ENCODE measurements at regions not wholly inside any gene's neighbourhood (a gene's known extent, or its start where the extent isn't known, plus 50 kb on each side); places are given as distances from the start of the nearest gene placed in this dataset.
"Not testable (repeated sequence)": the region's sequence is repeated elsewhere in the genome, so short reads cannot be mapped to it uniquely, and the experiment has no call there.

DNA sequence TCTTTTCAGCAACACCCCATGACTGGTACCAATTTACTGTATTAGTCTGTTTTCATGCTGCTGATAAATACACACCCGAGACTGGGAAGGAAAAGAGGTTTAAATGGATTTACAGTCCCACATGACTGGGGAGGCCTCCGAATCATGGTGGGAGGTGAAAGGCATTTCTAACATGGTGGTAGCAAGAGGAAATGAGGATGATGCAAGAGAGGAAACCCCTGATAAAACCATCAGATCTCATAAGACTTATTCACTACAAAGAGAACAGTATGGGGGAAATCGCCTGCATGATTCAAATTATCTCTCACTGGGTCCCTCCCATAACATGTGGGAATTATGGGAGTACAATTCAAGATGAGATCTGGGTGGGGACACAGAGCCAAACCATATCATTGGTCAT is 393.6 kb downstream of the PTPRC start:
- not testable (repeated sequence) for H3K27ac ChIP-seq (ENCODE audit: low read length); DNase-seq (ENCODE audit: low read depth, low spot score); H3K4me3 ChIP-seq (ENCODE audit: low read length); H3K4me1 ChIP-seq (ENCODE audit: control insufficient read depth, insufficient read depth, low read length); H3K36me3 ChIP-seq (ENCODE audit: control insufficient read depth, insufficient read depth, low read length); H3K9me3 ChIP-seq (ENCODE audit: control insufficient read depth, insufficient read depth, low read length); H3K27me3 ChIP-seq (ENCODE audit: control insufficient read depth, insufficient read depth, low read length)
- WGBS (ENCODE audit: insufficient coverage, insufficient read length), result no CpG with 5 or more reads among the region's 3 CpGs

DNA sequence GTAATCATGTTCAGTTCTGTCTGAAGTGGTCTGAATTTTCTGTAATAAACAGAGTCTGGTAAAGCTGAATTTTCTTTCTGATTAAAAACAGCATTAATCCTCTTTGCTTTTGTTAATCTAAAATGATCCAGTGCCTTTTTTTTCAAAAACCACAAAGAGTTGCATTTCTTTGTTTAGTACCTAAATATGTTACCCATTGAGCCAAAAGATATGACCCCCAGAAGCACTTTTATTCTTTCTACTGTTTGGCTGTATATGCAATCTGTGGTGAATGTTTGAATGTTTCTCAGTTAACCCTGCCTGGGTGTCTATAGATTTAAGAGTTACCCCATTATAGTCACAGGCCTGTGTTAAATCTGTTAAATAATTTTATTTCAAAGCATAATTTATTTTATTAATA is 394.8 kb downstream of the PTPRC start:
- no peaks in the 10 kb centered on the region for H3K4me1 ChIP-seq (ENCODE audit: control insufficient read depth, insufficient read depth, low read length)

DNA sequence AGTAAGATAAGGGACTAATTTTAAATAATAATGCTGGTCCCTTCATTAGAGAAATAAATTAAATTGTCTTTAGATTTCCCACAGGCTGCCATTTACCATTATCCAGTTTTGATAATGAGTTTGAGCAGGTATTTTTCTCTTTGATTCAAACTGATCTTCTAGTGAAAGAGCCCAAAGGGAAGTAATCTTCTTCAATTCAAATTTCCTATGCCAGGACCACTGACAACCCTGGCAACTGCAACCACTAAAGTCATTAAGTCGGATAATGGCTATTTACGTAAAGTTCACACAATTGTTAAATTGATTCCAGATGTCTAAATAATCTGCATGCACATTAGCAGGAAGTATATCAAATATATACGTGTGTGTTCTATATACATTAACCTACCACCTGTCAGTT is 399.3 kb downstream of the PTPRC start:
- DNase-seq (ENCODE audit: low read depth, low spot score), result no peak
- H3K27ac ChIP-seq (ENCODE audit: low read length), result no peak overlapping the region
- H3K4me3 ChIP-seq (ENCODE audit: low read length), result no peak overlapping the region
- H3K9me3 ChIP-seq (ENCODE audit: control insufficient read depth, insufficient read depth, low read length), result no peaks in the 10 kb centered on the region
- H3K36me3 ChIP-seq (ENCODE audit: control insufficient read depth, insufficient read depth, low read length), result no peaks in the 10 kb centered on the region
- no CpG with 5 or more reads among the region's 3 CpGs for WGBS (ENCODE audit: insufficient coverage, insufficient read length)
- H3K4me1 ChIP-seq (ENCODE audit: control insufficient read depth, insufficient read depth, low read length), result no peaks in the 10 kb centered on the region
- H3K27me3 ChIP-seq (ENCODE audit: control insufficient read depth, insufficient read depth, low read length), result no peaks in the 10 kb centered on the region

More for the DNA sequence above, 394.8 kb downstream of the PTPRC start:
- Histone ChIP-seq H3K36me3 (ENCODE audit: control insufficient read depth, insufficient read depth, low read length) (no peaks in the 10 kb centered on the region), H3K27ac (ENCODE audit: low read length) (no peak overlapping the region), H3K27me3 (ENCODE audit: control insufficient read depth, insufficient read depth, low read length) (no peaks in the 10 kb centered on the region), H3K4me3 (ENCODE audit: low read length) (no peak overlapping the region), H3K9me3 (ENCODE audit: control insufficient read depth, insufficient read depth, low read length) (no peaks in the 10 kb centered on the region)
- no peak for DNase-seq (ENCODE audit: low read depth, low spot score)

DNA sequence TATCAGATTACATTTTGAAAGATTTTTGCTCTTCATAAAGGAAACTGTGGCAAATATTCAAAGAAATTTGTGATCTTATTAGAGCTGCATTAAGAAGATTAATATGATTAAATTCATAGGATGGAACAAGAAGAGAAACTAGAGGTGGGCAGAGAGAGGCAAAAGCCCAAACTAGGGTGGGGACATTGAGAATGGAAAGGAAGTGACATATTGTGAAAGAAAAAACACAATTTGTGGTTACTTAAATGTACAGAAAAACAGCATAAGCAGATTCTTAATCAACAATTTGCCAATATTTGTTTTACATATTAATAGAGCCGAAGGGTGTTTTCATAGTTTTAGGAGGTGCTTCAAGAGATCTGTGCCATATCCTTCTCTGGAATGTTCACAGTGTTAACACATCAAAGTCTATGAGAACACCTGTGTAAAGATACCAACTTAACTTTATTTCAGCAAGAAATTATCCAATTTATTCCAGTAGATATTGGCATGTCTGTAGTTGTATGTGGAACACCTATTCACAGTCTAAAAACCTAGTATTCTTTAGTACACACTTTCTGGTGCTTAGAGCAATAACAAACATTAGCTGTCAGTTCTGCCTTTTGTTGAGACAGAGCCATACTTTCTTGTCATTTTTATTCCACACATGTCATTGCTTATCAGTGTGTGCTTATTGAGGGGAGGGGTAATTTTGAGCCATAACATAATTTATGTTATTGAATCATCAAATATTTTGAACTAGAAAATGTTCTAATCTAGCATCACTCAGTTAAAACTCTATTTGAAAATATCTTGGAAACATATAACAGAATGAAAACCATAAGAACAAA is 401.5 kb downstream of the PTPRC start:
- WGBS (ENCODE audit: insufficient coverage, insufficient read length), result no CpG with 5 or more reads among the region's 1 CpG
- H3K27me3 ChIP-seq (ENCODE audit: control insufficient read depth, insufficient read depth, low read length), result no peaks in the 10 kb centered on the region

DNA sequence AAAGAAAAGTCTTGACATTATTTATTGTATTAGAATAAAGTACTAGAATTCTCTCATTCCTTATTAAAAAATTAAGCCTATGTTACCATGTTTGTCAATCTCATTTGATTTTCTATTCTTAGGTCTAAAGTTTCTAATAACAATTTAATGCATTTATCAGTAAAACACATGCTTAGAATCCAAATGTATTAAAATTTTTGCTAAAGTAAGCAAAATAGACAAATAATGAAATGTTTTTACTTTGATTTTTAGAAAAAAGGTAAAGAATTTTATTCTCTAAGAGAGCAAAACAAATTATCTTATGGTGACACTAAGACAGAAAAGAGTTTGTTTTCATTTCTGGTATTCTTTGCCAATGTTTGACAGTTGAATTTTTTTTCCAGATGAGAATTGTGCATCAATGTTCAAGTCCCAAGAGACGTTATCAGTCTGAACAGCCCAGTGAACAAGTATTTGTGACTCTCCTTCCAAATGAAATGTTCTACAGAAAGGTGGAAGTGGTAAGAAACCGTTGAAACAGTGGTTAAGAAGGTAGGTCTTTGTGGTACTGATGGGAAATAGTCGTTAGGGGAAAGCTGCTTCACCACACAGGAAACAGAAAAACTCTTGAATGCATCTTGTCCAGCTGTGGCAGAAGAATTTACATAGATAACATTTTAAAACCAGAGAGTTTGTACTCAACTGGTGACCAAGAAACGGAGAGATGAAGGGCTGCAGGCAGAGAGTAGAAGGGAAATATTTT is 402.5 kb downstream of the PTPRC start:
- no peaks in the 10 kb centered on the region for H3K9me3 ChIP-seq (ENCODE audit: control insufficient read depth, insufficient read depth, low read length)
- H3K36me3 ChIP-seq (ENCODE audit: control insufficient read depth, insufficient read depth, low read length), result no peaks in the 10 kb centered on the region
- no peak overlapping the region for H3K27ac ChIP-seq (ENCODE audit: low read length)
- no peak for DNase-seq (ENCODE audit: low read depth, low spot score)
- no CpG with 5 or more reads among the region's 4 CpGs for WGBS (ENCODE audit: insufficient coverage, insufficient read length)
- no peak overlapping the region for H3K4me3 ChIP-seq (ENCODE audit: low read length)
- no peaks in the 10 kb centered on the region for H3K4me1 ChIP-seq (ENCODE audit: control insufficient read depth, insufficient read depth, low read length)
- no peaks in the 10 kb centered on the region for H3K27me3 ChIP-seq (ENCODE audit: control insufficient read depth, insufficient read depth, low read length)

More for the DNA sequence above, 401.5 kb downstream of the PTPRC start:
- H3K4me1 ChIP-seq (ENCODE audit: control insufficient read depth, insufficient read depth, low read length), result no peaks in the 10 kb centered on the region
- H3K36me3 ChIP-seq (ENCODE audit: control insufficient read depth, insufficient read depth, low read length), result no peaks in the 10 kb centered on the region
- H3K9me3 ChIP-seq (ENCODE audit: control insufficient read depth, insufficient read depth, low read length), result no peaks in the 10 kb centered on the region
- H3K4me3 ChIP-seq (ENCODE audit: low read length), result no peak overlapping the region
- no peak overlapping the region for H3K27ac ChIP-seq (ENCODE audit: low read length)
- DNase-seq (ENCODE audit: low read depth, low spot score), result no peak

DNA sequence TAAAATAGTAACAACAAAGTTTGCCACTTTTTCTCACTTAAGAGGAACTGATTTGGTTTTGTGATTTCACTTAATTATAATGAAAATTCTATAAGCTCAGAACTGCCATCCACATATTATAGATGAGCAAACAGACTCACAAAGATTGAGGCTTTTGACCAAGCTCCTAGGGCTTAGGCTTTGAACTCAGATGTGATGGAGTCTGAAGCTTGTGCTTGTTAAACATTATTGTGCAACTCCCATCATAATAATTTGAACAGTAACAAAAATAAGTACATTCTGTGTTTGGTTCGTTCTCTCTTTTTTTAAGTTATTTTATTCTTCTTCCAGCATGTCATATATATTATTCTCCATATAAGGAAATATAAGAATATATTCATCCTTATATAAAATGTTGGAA is 403.4 kb downstream of the PTPRC start:
- Histone ChIP-seq H3K27me3 (ENCODE audit: control insufficient read depth, insufficient read depth, low read length) (no peaks in the 10 kb centered on the region), H3K36me3 (ENCODE audit: control insufficient read depth, insufficient read depth, low read length) (no peaks in the 10 kb centered on the region), H3K4me3 (ENCODE audit: low read length) (no peak overlapping the region), H3K27ac (ENCODE audit: low read length) (no peak overlapping the region), H3K4me1 (ENCODE audit: control insufficient read depth, insufficient read depth, low read length) (no peaks in the 10 kb centered on the region), H3K9me3 (ENCODE audit: control insufficient read depth, insufficient read depth, low read length) (no peaks in the 10 kb centered on the region)
- DNase-seq (ENCODE audit: low read depth, low spot score), result no peak
- WGBS (ENCODE audit: insufficient coverage, insufficient read length), result no CpG with 5 or more reads among the region's 1 CpG

DNA sequence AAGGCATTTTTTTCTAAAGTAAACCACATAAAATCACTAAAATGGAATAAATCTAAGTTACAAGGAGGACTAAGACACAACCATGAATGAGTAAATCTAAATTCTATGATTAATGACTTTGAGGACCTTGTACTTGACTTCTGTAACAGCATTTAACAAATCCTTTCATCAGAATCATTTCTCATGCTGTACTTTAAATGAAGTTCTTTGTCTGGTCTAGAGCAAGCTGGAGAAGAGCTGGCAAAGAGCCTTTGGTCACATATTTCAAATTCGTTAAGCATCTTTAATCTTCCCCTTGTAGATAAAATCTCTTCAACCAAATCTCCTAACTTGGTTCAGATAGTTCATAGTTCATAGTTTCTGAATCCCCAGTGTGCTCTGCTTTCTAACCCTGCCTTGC is 405.4 kb downstream of the PTPRC start:
- no peaks in the 10 kb centered on the region for H3K9me3 ChIP-seq (ENCODE audit: control insufficient read depth, insufficient read depth, low read length)
- no CpG with 5 or more reads among the region's 1 CpG for WGBS (ENCODE audit: insufficient coverage, insufficient read length)
- no peaks in the 10 kb centered on the region for H3K27me3 ChIP-seq (ENCODE audit: control insufficient read depth, insufficient read depth, low read length)

DNA sequence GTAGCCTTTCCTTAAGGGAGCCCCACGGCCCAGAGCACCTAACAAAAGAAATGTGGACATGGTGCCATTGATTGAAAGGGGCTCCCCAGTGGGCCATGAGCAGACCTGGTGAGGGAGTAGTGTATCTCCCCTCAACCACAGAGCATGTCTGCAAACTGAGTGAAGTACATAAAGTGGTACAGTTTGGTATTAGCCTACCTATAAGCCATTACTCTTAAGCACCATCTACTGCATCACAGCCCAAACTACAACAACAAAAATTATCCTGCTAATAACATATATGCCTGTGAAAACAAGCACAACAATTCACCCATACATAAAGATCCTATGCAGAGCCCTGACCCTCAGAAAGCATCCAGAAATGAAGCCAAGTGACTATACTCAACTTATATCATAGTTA is 407.8 kb downstream of the PTPRC start:
- Histone ChIP-seq H3K4me3 (ENCODE audit: low read length) (no peak overlapping the region), H3K27ac (ENCODE audit: low read length) (no peak overlapping the region), H3K9me3 (ENCODE audit: control insufficient read depth, insufficient read depth, low read length) (no peaks in the 10 kb centered on the region), H3K27me3 (ENCODE audit: control insufficient read depth, insufficient read depth, low read length) (no peaks in the 10 kb centered on the region), H3K4me1 (ENCODE audit: control insufficient read depth, insufficient read depth, low read length) (no peaks in the 10 kb centered on the region), H3K36me3 (ENCODE audit: control insufficient read depth, insufficient read depth, low read length) (no peaks in the 10 kb centered on the region)
- WGBS (ENCODE audit: insufficient coverage, insufficient read length), result no CpG with 5 or more reads among the region's 1 CpG
- no peak for DNase-seq (ENCODE audit: low read depth, low spot score)

More for the DNA sequence above, 405.4 kb downstream of the PTPRC start:
- no peak overlapping the region for H3K4me3 ChIP-seq (ENCODE audit: low read length)
- H3K36me3 ChIP-seq (ENCODE audit: control insufficient read depth, insufficient read depth, low read length), result no peaks in the 10 kb centered on the region
- H3K27ac ChIP-seq (ENCODE audit: low read length), result no peak overlapping the region
- DNase-seq (ENCODE audit: low read depth, low spot score), result no peak
- H3K4me1 ChIP-seq (ENCODE audit: control insufficient read depth, insufficient read depth, low read length), result no peaks in the 10 kb centered on the region

DNA sequence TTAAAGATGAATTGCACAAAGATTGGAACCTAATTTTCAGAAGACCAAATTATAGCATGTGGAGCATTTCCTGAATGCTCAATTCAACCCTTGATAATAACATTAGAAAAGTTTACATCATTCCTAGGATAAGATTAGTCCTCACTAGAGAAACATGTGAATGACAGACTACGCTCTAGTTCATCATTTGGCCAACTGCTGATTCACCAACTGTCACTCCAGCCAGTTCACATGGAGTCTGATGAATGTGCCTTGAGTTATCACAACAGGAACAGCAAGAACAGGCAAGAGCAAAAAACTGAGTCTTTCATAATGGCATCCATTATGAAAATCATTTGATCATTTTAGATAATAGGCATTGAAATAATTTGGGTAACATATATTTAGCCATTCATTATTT is 415.9 kb downstream of the PTPRC start:
- Histone ChIP-seq H3K36me3 (ENCODE audit: control insufficient read depth, insufficient read depth, low read length) (no peaks in the 10 kb centered on the region), H3K4me1 (ENCODE audit: control insufficient read depth, insufficient read depth, low read length) (no peaks in the 10 kb centered on the region), H3K27me3 (ENCODE audit: control insufficient read depth, insufficient read depth, low read length) (no peaks in the 10 kb centered on the region), H3K4me3 (ENCODE audit: low read length) (no peak overlapping the region), H3K9me3 (ENCODE audit: control insufficient read depth, insufficient read depth, low read length) (no peaks in the 10 kb centered on the region), H3K27ac (ENCODE audit: low read length) (no peak overlapping the region)
- no peak for DNase-seq (ENCODE audit: low read depth, low spot score)
- WGBS (ENCODE audit: insufficient coverage, insufficient read length), result no CpG with 5 or more reads among the region's 1 CpG

DNA sequence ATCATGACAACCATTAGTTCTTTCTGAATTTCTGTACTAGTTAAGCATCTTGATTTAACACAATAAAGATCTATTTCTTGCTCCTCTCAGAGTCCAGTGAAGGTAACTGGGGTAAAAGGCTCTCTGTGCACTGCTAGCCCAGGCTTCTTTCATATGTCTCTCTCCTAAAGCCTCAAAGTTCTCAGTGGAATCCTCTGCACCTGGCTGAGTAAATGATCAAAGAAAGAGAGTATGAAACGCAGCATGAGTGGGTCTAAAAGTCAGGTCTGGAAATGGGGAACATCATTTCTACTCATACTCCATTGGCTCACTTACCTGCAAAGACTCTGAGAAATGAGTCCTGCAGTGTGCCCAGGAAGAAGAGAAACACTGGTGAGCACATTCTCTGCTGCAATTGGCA is 418.5 kb downstream of the PTPRC start:
- H3K27me3 ChIP-seq (ENCODE audit: control insufficient read depth, insufficient read depth, low read length), result no peaks in the 10 kb centered on the region
- no peak for DNase-seq (ENCODE audit: low read depth, low spot score)
- no peaks in the 10 kb centered on the region for H3K4me1 ChIP-seq (ENCODE audit: control insufficient read depth, insufficient read depth, low read length)
- H3K4me3 ChIP-seq (ENCODE audit: low read length), result no peak overlapping the region
- no CpG with 5 or more reads among the region's 1 CpG for WGBS (ENCODE audit: insufficient coverage, insufficient read length)
- H3K27ac ChIP-seq (ENCODE audit: low read length), result no peak overlapping the region
- no peaks in the 10 kb centered on the region for H3K36me3 ChIP-seq (ENCODE audit: control insufficient read depth, insufficient read depth, low read length)
- no peaks in the 10 kb centered on the region for H3K9me3 ChIP-seq (ENCODE audit: control insufficient read depth, insufficient read depth, low read length)
